Upper lobe of right lung (tissue), 1 donor: ENCODE measurements at regions not wholly inside any gene's neighbourhood (a gene's known extent, or its start where the extent isn't known, plus 50 kb on each side); places are given as distances from the start of the nearest gene placed in this dataset.

Source experiments
- ATAC-seq: fragments of 200-7000 bp; cut with Tn5 transposase; one replicate; pipeline ENCODE4 v1.9.1; 2020; ENCODE audit warnings: mild to moderate bottlenecking, moderate library complexity
- DNase-seq: peaks from one replicate; pipeline ENCODE4 v3.0.0-alpha.2; 2020
- H3K27ac ChIP-seq: fragments of 200-600 bp; one replicate; pipeline ENCODE4 v1.8.0; 2022
- H3K27me3 ChIP-seq: fragments of 200-600 bp; one replicate; pipeline ENCODE4 v1.8.0; 2022; ENCODE audit warnings: mild to moderate bottlenecking
- H3K36me3 ChIP-seq: fragments of 200-600 bp; one replicate; pipeline ENCODE4 v1.8.0; 2022
- H3K4me1 ChIP-seq: fragments of 200-600 bp; one replicate; pipeline ENCODE4 v1.8.0; 2022
- H3K4me3 ChIP-seq: fragments of 200-600 bp; one replicate; pipeline ENCODE4 v1.8.0; 2022; ENCODE audit warnings: mild to moderate bottlenecking
- H3K9me3 ChIP-seq: fragments of 200-600 bp; one replicate; pipeline ENCODE4 v1.8.0; 2022
- intact Hi-C: fragments of 100-400 bp; cut with DNase I; formaldehyde crosslinking; loops from one replicate; pipeline ENCODE4 v1.11.0; 2022
- TF ChIP-seq, protein P1 (sequence below): fragments of 200-600 bp; IDR thresholded peaks from one replicate; pipeline ENCODE4 v1.8.0; 2022; ENCODE audit warnings: antibody characterized with exemption
- donor health status: DM: no; HTN: yes; CAD: no; lungs with severe emphysema.

DNA sequence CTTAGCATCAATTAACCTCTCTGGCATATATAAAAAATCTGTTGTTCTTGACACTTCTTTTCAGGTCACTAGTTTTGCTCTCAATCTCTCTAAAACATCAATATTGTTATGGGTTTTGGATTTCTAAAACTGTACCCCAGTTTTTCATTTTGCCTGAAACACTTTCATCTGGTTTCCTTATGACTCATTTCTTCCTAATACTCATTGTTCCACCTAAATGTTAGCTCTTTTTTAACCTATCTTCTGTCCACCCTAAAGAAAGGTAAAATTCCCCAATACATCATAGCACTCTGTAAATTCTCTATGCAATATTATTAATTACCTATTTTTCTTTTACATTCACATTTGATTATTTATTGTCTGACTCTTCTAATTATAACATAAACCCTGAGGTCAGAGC, 575.5 kb upstream of the NDST4 start:
- DNase-seq, result no peak
- no peaks in the 10 kb centered on the region for H3K36me3 ChIP-seq
- H3K27ac ChIP-seq, result no peak overlapping the region
- no peak for ATAC-seq
- no peaks in the 10 kb centered on the region for H3K4me1 ChIP-seq
- TF ChIP-seq, protein P1, sequence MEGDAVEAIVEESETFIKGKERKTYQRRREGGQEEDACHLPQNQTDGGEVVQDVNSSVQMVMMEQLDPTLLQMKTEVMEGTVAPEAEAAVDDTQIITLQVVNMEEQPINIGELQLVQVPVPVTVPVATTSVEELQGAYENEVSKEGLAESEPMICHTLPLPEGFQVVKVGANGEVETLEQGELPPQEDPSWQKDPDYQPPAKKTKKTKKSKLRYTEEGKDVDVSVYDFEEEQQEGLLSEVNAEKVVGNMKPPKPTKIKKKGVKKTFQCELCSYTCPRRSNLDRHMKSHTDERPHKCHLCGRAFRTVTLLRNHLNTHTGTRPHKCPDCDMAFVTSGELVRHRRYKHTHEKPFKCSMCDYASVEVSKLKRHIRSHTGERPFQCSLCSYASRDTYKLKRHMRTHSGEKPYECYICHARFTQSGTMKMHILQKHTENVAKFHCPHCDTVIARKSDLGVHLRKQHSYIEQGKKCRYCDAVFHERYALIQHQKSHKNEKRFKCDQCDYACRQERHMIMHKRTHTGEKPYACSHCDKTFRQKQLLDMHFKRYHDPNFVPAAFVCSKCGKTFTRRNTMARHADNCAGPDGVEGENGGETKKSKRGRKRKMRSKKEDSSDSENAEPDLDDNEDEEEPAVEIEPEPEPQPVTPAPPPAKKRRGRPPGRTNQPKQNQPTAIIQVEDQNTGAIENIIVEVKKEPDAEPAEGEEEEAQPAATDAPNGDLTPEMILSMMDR, result no peak
- no peaks in the 10 kb centered on the region for H3K27me3 ChIP-seq
- no peaks in the 10 kb centered on the region for H3K9me3 ChIP-seq
- intact Hi-C loops, result no loop called here
- no peak overlapping the region for H3K4me3 ChIP-seq

DNA sequence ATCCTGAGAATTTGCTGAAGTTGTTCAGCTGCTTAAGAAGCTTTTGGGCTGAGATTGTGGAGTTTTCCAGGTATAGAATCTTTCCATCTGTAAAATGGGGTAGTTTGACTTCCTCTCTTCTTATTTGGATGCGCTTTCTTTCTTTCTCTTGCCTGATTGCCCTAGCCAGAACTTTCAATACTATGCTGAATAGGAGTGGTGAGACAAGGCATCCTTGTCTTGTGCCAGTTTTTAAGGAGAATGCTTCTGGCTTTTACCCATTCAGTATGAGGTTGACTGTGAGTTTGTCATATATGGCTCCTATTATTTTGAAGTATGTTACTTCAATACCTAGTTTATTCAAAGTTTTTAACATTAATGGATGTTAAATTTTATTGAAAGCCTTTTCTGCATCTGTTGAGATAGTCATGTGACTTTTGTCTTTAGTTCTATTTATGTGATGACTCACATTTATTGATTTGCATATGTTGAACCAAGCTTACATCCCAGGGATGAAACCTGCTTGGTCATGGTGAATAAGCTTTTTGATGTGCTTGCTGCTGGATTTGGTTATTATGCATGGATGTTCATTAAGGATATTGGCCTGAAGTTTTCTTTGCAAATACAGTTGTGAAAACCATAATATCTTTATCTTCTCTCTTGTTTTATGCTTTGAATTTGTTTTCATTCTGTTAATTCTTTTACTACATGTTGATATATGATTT, 573.8 kb upstream of the NDST4 start:
- H3K27me3 ChIP-seq, result no peaks in the 10 kb centered on the region
- TF ChIP-seq, protein P1, result no peak
- intact Hi-C loops, result no loop called here
- H3K27ac ChIP-seq, result no peak overlapping the region
- H3K36me3 ChIP-seq, result no peaks in the 10 kb centered on the region
- no peak overlapping the region for H3K4me3 ChIP-seq
- H3K4me1 ChIP-seq, result no peaks in the 10 kb centered on the region
- no peak for ATAC-seq
- no peaks in the 10 kb centered on the region for H3K9me3 ChIP-seq
- no peak for DNase-seq

DNA sequence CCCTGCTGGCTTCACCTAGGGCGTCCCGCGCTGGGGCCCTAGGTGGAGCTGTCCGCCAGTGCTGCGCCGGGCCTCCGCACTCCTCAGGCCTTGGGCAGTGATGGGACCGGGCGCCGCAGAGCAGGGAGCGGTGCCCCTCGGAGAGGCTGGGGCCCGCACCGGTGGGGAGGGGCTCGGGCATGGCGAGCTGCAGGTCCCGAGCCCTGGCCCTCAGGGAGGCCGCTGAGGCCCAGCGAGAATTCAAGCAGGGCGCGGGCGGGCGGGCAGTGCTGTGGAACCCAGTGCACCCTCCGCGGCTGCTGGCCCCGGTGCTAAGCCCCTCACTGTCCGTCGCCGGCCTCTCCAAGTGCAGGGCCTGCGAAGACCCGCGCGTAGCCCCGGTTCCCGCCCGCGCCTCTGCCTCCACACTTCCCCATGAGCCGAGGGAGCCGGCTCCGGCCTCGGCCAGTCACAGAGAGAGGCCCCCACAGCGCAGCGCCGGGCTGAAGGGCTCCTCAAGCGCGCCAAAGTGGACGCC, 565.1 kb upstream of the NDST4 start:
- ATAC-seq (peak; percentile 41), DNase-seq (no peak)
- intact Hi-C loops, result no loop called here
- Histone ChIP-seq H3K27me3 (no peaks in the 10 kb centered on the region), H3K4me1 (no peaks in the 10 kb centered on the region), H3K9me3 (no peaks in the 10 kb centered on the region), H3K27ac (no peak overlapping the region), H3K4me3 (no peak overlapping the region), H3K36me3 (no peaks in the 10 kb centered on the region)
- TF ChIP-seq, protein P1, result no peak

DNA sequence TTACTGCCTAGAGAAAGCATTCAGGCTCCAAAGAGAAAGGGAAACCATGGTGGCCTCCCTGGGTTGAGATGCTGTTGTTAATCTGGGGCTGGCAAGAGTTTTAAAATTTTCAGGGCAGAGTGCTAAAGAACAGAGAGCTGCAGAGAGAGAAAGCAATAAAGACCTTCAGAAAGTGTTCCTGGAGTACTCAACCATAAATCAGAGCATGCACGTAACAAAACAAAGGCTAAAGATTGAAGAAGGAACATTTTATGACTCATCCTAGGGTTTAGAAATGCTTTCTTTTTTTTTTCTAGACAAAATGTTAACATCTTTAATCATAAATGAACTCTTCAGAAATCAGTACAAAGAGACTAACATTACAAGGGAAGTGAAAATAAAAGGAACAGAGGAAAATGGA, 562.3 kb upstream of the NDST4 start:
- ATAC-seq (no peak), DNase-seq (no peak)
- no peak overlapping the region for H3K27ac ChIP-seq
- TF ChIP-seq, protein P1, result no peak
- H3K36me3 ChIP-seq, result no peaks in the 10 kb centered on the region
- no peaks in the 10 kb centered on the region for H3K4me1 ChIP-seq
- H3K4me3 ChIP-seq, result no peak overlapping the region
- intact Hi-C loops, result no loop called here
- H3K27me3 ChIP-seq, result no peaks in the 10 kb centered on the region
- H3K9me3 ChIP-seq, result no peaks in the 10 kb centered on the region

DNA sequence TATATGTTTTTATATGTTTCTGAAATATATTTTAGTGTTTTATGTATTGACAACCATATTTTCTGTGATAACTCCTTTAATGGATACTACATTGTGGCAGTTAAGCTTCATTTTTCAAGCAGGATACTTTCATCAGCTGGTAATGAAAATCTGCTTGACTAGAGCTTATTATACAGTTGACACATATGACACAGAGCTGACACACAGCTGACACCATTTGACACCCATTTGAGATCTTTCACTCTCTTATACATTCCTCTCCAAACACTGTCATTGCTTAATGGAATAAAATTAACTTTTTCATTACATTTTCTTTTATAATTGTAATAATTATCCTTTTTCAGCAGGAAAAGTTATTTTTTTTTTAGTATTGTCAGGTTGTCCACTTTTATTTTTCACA, 561.1 kb upstream of the NDST4 start:
- no peaks in the 10 kb centered on the region for H3K4me1 ChIP-seq
- no peak for ATAC-seq
- no peak for DNase-seq
- TF ChIP-seq, protein P1, result no peak
- intact Hi-C loops, result no loop called here
- no peaks in the 10 kb centered on the region for H3K27me3 ChIP-seq
- no peak overlapping the region for H3K4me3 ChIP-seq
- no peaks in the 10 kb centered on the region for H3K36me3 ChIP-seq
- no peak overlapping the region for H3K27ac ChIP-seq
- no peaks in the 10 kb centered on the region for H3K9me3 ChIP-seq
